ENCODE measurements at regions not wholly inside any gene's neighbourhood (a gene's known extent, or its start where the extent isn't known, plus 50 kb on each side); places are given as distances from the start of the nearest gene placed in this dataset.

DNA sequence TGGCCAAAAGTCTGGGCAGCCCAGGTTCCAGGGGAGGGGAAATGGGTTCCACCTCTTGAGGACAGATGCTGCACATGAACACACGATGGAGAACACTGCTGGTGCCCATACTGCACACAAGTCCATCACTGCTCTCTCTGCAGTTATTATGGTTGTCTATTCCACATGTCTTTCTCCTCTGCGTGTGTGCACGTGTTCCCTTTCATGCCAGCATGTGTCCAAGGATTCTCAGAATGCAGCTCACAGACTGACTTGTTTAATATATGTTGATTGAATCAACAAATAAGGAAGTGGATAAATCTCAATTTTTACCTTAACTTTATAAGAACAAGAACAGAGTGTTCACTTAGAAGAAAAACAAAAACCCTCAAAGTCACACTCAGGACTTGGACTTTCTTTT is 158.9 kb downstream of the FNDC1 start:
- TF ChIP-seq, protein P1, sequence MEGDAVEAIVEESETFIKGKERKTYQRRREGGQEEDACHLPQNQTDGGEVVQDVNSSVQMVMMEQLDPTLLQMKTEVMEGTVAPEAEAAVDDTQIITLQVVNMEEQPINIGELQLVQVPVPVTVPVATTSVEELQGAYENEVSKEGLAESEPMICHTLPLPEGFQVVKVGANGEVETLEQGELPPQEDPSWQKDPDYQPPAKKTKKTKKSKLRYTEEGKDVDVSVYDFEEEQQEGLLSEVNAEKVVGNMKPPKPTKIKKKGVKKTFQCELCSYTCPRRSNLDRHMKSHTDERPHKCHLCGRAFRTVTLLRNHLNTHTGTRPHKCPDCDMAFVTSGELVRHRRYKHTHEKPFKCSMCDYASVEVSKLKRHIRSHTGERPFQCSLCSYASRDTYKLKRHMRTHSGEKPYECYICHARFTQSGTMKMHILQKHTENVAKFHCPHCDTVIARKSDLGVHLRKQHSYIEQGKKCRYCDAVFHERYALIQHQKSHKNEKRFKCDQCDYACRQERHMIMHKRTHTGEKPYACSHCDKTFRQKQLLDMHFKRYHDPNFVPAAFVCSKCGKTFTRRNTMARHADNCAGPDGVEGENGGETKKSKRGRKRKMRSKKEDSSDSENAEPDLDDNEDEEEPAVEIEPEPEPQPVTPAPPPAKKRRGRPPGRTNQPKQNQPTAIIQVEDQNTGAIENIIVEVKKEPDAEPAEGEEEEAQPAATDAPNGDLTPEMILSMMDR (IDR thresholded peaks at IDR 0.05; ENCODE audit: low read depth, low read length, poor library complexity, severe bottlenecking): no peak
- TF ChIP-seq EZH2phosphoT487 (IDR thresholded peaks at IDR 0.05; ENCODE audit: borderline replicate concordance, low read length): no peak
